Urinary bladder (tissue), 3 donors: ENCODE measurements at regions not wholly inside any gene's neighbourhood (a gene's known extent, or its start where the extent isn't known, plus 50 kb on each side); places are given as distances from the start of the nearest gene placed in this dataset.

Experiments
- DNase-seq: peaks from one replicate; pipeline ENCODE4 v3.0.0-alpha.2; 2015; ENCODE audit errors: extremely low spot score
- H3K27ac ChIP-seq: one replicate; pipeline ENCODE4 v1.5.1; 2013; ENCODE audit warnings: low read depth, mild to moderate bottlenecking, moderate library complexity
- H3K36me3 ChIP-seq: one replicate; pipeline ENCODE4 v1.6.1; 2013; ENCODE audit warnings: mild to moderate bottlenecking, moderate library complexity; ENCODE audit not compliant: insufficient read depth
- H3K4me1 ChIP-seq: one replicate; pipeline ENCODE4 v1.6.1; 2013; ENCODE audit warnings: mild to moderate bottlenecking, moderate library complexity; ENCODE audit not compliant: insufficient read depth
- H3K4me3 ChIP-seq: one replicate; pipeline ENCODE4 v1.5.1; 2013; ENCODE audit warnings: low read depth, low read length
- WGBS: extraction: QIAGEN DNeasy Blood & Tissue Kit; methylation state at CpG from one replicate; pipeline ENCODE4 v1.1.7; 2013; 5-methylcytosine and 5-hydroxymethylcytosine counted together
- donor health status: healthy with polysubstance abuse.
- donor health status: healthy.

- no peak overlapping the region for H3K4me3 ChIP-seq
- WGBS = 97% methylated on average over 3 of the region's 3 CpGs
- H3K27ac ChIP-seq = no peak overlapping the region
- peaks cover 2% of the 10 kb centered on the region for H3K4me1 ChIP-seq
- H3K36me3 ChIP-seq = no peaks in the 10 kb centered on the region
- DNase-seq = no peak
Measured at GRCh38 chr2:65549257-65549627, 116.8 kb upstream of the SPRED2 start.

- 94% methylated on average over 7 of the region's 7 CpGs for WGBS
- H3K4me1 ChIP-seq = peaks cover 2% of the 10 kb centered on the region
- H3K27ac ChIP-seq = no peak overlapping the region
- no peak overlapping the region for H3K4me3 ChIP-seq
- H3K36me3 ChIP-seq = no peaks in the 10 kb centered on the region
- DNase-seq = no peak
Measured at GRCh38 chr2:65548576-65549256, 116.3 kb upstream of the SPRED2 start.

- H3K27ac ChIP-seq = no peak overlapping the region
- peaks cover 2% of the 10 kb centered on the region for H3K4me1 ChIP-seq
- H3K4me3 ChIP-seq = no peak overlapping the region
- 86% methylated on average over 4 of the region's 4 CpGs for WGBS
- DNase-seq = no peak
- no peaks in the 10 kb centered on the region for H3K36me3 ChIP-seq
Measured at GRCh38 chr2:65548064-65548463, 115.7 kb upstream of the SPRED2 start.

GRCh38 chr2:65545837-65546805 is 113.7 kb upstream of the SPRED2 start:
- peaks cover 2% of the 10 kb centered on the region for H3K4me1 ChIP-seq
- 74% methylated on average over 4 of the region's 4 CpGs for WGBS
- no peak overlapping the region for H3K4me3 ChIP-seq
- no peak overlapping the region for H3K27ac ChIP-seq
- no peaks in the 10 kb centered on the region for H3K36me3 ChIP-seq
- DNase-seq = no peak

- DNase-seq = no peak
- Histone ChIP-seq H3K4me1 (peaks cover 2% of the 10 kb centered on the region), H3K36me3 (no peaks in the 10 kb centered on the region), H3K4me3 (no peak overlapping the region), H3K27ac (no peak overlapping the region)
- 96% methylated on average over 6 of the region's 6 CpGs for WGBS
Measured at GRCh38 chr2:65541773-65542172, 109.4 kb upstream of the SPRED2 start.

GRCh38 chr2:65539633-65540032 is 107.2 kb upstream of the SPRED2 start:
- Histone ChIP-seq H3K27ac (no peak overlapping the region), H3K4me3 (no peak overlapping the region), H3K4me1 (no peaks in the 10 kb centered on the region), H3K36me3 (no peaks in the 10 kb centered on the region)
- 77% methylated on average over 4 of the region's 4 CpGs for WGBS
- peak; percentile 33 for DNase-seq

- Histone ChIP-seq H3K4me3 (no peak overlapping the region), H3K27ac (no peak overlapping the region), H3K36me3 (no peaks in the 10 kb centered on the region), H3K4me1 (no peaks in the 10 kb centered on the region)
- WGBS = 86% methylated on average over 7 of the region's 7 CpGs
- no peak for DNase-seq
Measured at GRCh38 chr2:65537651-65538385, 105.4 kb upstream of the SPRED2 start.

- DNase-seq = no peak
- 85% methylated on average over 4 of the region's 4 CpGs for WGBS
- no peaks in the 10 kb centered on the region for H3K4me1 ChIP-seq
- no peaks in the 10 kb centered on the region for H3K36me3 ChIP-seq
- no peak overlapping the region for H3K4me3 ChIP-seq
- no peak overlapping the region for H3K27ac ChIP-seq
Measured at GRCh38 chr2:65536596-65536995, 104.2 kb upstream of the SPRED2 start.

GRCh38 chr2:65532937-65533336 is 100.5 kb upstream of the SPRED2 start:
- Histone ChIP-seq H3K4me3 (no peak overlapping the region), H3K27ac (no peak overlapping the region)
- WGBS = 86% methylated on average over 4 of the region's 4 CpGs

GRCh38 chr2:65532326-65532725 is 99.9 kb upstream of the SPRED2 start:
- H3K36me3 ChIP-seq = no peaks in the 10 kb centered on the region
- 95% methylated on average over 3 of the region's 3 CpGs for WGBS
- no peak overlapping the region for H3K27ac ChIP-seq
- no peak for DNase-seq
- H3K4me1 ChIP-seq = no peaks in the 10 kb centered on the region
- H3K4me3 ChIP-seq = no peak overlapping the region

More at GRCh38 chr2:65532937-65533336, 100.5 kb upstream of the SPRED2 start:
- H3K36me3 ChIP-seq = no peaks in the 10 kb centered on the region
- no peaks in the 10 kb centered on the region for H3K4me1 ChIP-seq
- no peak for DNase-seq

GRCh38 chr2:65530547-65531320 is 98.3 kb upstream of the SPRED2 start:
- Histone ChIP-seq H3K36me3 (no peaks in the 10 kb centered on the region), H3K27ac (no peak overlapping the region), H3K4me1 (no peaks in the 10 kb centered on the region), H3K4me3 (no peak overlapping the region)
- 94% methylated on average over 5 of the region's 5 CpGs for WGBS
- DNase-seq = no peak

GRCh38 chr2:65529419-65529818 is 97.0 kb upstream of the SPRED2 start:
- Histone ChIP-seq H3K4me1 (no peaks in the 10 kb centered on the region), H3K36me3 (no peaks in the 10 kb centered on the region), H3K4me3 (no peak overlapping the region), H3K27ac (no peak overlapping the region)
- WGBS = 89% methylated on average over 5 of the region's 5 CpGs
- DNase-seq = no peak

GRCh38 chr2:65528241-65528574 is 95.8 kb upstream of the SPRED2 start:
- no peak for DNase-seq
- 86% methylated on average over 1 of the region's 1 CpG for WGBS
- Histone ChIP-seq H3K4me1 (no peaks in the 10 kb centered on the region), H3K4me3 (no peak overlapping the region), H3K27ac (no peak overlapping the region), H3K36me3 (no peaks in the 10 kb centered on the region)
